HG03066 (cell line): ENCODE measurements at regions not wholly inside any gene's neighbourhood (a gene's known extent, or its start where the extent isn't known, plus 50 kb on each side); places are given as distances from the start of the nearest gene placed in this dataset.

Source experiments
- ATAC-seq: cut with Tn5 transposase; IDR thresholded peaks from one replicate; pipeline ENCODE4 v1.9.1; 2021; ENCODE audit warnings: low read depth; ENCODE audit not compliant: unreplicated experiment

DNA sequence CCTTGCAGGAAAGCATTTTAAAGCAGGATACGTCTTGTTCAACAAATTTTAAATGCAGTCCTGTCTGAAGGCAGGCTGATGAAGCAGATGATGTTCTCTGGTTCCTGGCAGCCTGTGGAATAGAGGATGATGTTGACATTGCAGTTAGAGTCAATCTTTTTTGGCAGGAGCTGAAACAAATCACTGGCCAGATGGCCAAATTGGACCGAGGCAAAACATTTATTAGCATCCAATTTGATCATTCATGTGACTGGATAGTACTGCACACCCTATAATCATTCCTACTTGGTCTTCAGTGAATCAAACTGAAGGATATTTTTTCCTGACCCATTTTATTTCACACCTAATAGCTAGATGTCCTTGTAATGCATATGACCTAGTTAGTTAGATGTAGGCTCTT is 172.2 kb upstream of the SLC10A2 start:
- no peak for ATAC-seq

DNA sequence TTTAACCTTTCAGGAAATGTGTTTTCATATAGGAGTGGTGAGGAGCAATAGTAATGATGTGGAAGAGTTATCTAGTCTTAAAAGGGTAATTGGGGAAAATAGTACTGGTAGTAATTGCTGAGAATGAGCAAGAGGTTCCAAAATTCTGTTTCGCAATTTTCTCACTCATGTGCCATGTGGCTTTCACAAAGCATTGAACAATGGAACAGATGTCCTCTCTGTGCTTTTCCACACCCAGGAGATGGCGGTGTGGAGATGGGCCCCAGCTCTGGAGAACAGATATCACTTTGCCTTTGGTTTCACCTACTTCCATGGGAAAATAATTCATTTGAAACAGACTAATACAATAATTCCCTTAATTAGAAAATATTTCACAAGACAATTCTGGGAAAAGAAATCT is 170.0 kb upstream of the SLC10A2 start:
- no peak for ATAC-seq

DNA sequence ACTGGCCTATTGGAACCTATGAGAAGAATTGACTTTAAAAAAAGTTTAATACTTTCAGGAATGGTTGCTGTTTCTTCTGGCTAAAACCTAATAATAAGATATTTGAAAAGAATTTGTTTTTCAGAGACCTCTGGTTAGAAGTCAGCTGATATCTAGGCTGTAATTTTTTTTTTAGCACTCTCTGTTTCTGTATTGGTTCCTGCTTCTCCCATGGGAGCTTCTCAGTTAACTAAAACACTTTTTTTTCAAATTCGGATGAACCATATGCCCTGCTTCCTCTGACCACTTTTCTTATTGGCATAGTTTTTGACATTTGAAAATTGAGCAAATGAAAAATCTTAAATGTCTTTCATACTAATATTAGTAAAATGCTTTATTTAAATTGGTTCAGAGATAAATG is 163.5 kb upstream of the SLC10A2 start:
- ATAC-seq = no peak

DNA sequence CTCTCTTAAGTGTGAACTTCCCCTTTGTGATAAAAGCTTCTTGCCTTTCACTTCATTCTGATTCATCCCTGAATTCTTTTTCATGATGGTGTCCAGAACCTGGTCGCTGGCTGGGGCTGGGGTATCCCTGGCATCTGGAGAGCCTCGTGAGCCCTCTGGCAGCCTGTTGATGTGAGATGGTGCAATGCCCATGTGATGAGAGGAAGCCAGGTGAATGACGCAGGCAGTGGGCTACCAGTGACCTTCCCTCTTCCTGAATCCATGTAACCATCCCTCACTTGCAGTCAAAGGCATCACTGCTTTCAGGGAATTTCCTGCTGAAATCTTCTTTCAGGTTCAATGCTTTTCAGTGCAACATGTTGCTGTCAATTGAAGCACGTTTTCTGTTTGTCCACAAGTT is 158.6 kb upstream of the SLC10A2 start:
- no peak for ATAC-seq

DNA sequence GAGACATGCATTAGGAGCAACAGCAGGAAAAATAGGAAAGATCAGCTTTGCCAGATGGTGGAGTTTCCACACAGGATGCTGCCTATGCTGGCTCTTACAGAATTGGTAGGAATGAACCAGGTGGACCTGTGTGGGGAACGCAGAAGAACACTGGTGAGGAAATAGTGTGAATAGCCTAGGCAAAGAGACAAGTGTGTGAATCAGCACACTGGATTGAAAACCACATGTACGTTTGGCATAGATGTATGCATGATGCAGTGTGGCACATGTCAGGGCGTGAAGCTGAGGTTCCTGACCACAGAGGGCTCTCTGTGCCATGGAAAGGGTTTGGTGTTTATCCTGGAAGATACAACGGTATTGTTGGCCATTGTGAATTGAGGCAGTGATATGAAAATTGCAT is 156.5 kb upstream of the SLC10A2 start:
- no peak for ATAC-seq

DNA sequence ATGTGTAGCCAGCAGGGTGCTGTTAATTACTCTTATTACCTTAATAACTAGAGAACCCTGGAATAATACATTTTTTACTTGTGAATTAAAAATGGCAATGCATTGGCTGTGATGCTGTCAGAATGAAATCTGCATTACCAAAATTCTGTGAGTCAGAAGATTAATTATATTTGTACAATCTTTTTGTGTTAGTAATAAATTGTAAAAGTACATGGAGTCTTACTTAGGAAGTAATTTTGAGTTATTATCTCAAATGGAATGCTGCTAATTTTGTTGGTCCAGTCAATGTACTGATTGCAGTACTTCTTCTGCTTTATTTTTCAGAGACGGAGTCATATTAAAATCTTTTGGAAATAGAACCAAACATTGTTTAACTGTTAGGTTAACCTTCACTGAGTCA is 152.0 kb upstream of the SLC10A2 start:
- ATAC-seq = no peak

DNA sequence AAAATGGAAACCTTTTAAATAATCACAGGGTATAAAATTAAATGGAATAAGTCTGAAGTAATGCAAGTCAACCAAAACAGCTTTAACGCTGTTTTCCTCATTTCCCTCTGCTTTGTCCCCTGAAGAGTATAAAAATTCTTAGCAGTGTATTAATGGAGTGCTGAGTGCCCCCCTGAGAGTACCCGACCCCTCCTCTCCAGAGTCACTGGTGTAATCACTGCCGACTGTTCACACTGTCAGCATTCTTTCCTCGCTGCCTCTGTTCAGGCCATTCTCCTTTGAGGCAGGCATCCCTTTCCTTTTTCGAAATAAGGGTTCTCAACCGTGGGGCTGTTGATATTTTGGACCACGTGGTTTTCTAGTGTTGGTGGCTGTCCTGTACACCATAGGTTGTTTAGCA is 146.9 kb upstream of the SLC10A2 start:
- ATAC-seq = no peak

DNA sequence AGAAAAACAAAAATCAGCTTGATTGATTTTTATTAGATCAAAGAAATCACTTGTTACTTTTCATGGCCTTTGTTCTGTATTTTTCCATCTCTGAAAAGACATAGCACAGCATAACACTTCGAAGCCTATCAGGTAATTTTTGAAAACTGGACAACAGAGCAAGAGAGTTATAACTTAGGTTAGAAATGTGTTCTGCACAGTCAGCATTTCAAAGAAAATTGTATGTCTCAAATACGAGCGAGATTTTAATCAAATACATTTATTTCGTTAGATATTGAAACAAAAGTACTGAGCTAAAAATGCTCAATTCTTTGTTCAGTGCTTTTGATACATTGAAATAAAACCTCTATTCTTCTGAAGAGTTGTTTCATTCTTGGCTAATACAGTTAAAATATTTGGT is 144.1 kb upstream of the SLC10A2 start:
- no peak for ATAC-seq

DNA sequence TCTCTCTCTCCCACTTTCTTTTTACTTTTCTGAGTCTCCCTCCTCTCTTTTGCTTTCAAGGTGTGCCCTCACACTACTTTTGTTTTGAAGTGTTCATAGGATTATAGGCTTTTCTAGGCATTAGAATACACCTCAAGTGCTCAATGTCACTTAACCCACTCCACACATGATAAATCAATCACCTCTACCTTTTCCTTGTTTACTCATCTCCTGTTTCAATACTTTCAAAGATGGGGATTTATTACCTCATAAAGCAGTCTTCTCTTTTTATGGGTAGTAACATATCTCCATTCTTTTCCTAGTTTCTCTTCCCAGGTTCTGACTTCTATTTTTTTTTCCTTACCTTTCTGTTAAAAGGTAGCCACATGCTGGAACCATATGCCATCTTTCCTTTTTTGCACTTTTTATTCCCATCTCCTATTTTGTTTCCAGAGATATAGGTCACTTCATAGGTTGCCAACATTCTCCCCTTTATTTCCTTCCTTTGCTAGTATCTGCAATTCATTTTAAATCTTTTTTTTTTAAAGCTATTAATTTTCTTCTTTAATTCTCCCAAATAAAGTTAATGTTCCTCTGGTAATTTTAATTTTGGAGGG is 137.6 kb upstream of the SLC10A2 start:
- no peak for ATAC-seq

DNA sequence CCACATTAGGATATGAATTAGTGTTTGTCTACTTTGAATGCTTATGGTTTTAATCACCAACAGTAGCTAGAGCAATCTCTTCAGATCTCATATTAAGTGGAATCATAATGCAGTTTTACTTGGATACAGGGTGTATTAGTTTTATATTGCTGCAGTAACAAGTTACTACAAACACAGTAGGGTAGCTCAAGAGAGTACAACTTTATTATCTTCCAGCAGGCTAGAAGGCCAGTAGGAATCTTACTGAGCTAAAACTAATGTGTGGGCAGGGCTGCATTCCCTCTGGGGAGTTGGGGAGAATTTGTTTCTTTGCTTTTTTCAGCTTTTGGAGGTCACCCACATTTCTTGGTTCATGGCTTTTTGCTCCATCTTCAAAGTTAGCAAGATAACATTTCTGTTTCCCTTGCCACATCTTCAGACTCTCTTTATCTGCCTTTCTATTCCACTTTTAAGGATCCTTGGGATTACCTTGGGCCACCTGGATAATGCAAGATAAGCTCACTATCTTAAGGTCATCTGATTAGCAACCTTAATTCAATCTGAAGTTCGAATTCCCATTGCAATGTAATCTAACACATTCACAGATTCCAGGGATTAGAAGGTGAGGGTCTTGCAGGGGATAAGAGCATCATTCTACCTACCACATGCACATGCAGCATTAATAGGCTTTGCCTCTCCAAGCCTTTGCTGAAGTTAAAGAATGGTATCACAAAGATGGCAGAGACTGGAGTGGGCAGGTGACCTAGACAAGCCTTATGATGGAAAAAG is 134.1 kb upstream of the SLC10A2 start:
- ATAC-seq = no peak

DNA sequence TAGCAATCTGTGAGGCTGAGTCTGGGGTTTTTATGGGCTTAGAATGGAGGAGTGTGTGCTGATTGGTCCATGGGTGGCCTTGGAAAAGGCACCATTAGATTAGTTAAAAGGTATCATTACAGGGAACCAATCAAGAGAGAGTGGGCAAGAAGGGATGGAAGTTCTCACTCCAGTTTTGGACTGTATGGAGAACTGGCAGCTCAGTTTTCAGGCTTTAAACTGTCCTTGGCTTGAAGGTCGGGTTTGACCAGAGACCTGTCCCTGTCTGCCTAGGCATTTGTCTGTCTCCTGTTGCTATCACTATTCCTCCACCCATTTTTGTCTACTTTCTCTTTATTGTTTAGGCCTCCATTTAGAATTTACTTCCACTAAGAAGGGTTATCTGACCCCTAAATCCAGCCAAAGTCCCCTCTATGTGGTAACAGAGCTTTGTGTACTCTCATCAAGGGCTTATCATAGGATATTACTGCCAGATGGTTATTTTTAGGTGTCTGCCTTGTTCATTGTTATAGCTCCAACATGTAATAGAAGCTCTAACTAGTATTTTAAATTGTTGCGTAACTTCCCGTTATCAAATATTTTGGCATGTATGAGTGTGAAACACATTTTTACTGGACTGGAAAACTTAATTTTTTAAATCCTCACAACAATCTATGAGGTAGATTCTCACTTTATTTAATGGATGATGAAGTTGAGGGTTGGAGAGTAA is 133.3 kb upstream of the SLC10A2 start:
- no peak for ATAC-seq

DNA sequence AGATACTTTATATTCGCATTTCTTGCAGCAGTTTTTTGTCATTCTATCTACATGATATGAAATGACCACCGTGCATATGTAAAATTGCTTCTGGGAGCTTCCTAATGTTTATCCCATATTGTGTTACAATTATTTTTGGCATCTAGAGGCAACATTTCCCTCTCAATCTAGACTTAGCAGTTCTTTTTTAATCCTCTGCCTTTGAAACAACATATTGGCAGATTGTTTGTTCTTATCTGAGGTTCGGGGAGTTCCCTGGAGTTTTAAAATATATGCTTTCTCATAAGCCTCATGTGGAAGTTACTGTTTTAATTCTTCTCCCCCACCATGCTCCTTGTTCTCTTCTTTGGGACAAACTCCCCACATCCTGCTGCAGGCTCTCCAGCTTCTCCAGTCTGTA is 130.1 kb upstream of the SLC10A2 start:
- no peak for ATAC-seq

DNA sequence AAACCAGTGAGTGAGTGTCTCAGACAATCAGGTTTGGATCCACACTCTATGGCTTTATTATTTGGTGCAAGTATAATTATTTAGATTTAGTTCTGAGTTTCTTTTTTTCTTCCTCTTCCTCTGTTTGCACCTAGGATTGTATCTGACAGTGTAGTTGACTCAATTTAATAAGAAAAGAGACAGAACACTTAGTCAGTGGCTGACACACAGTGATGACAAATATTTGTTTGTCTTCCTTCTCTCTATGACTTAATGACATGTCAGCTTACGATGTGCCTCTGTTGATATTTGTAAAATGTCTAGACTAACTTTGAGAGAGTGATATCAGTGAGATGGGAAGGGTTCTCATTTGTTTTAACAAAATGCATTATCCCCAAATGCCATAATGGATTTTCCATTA is 129.5 kb upstream of the SLC10A2 start:
- no peak for ATAC-seq

DNA sequence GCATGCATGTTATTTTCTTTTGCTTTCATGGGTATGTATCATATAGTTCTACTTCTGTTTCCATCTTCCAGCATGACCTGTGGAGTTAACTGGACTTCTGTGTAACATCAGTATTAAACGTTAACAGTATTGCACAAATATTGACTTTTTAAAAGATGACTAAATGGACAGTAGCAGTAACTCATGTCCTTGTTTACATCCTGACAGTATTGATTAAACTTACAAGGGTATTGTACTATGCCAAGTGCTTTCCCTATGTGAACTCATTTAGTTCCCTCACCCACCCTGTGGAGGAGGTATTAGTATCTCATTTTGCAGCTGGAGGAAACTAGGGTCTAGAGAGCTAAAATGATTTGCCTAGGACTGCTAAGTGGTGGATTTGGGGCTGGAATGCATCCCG is 128.7 kb upstream of the SLC10A2 start:
- ATAC-seq = no peak

DNA sequence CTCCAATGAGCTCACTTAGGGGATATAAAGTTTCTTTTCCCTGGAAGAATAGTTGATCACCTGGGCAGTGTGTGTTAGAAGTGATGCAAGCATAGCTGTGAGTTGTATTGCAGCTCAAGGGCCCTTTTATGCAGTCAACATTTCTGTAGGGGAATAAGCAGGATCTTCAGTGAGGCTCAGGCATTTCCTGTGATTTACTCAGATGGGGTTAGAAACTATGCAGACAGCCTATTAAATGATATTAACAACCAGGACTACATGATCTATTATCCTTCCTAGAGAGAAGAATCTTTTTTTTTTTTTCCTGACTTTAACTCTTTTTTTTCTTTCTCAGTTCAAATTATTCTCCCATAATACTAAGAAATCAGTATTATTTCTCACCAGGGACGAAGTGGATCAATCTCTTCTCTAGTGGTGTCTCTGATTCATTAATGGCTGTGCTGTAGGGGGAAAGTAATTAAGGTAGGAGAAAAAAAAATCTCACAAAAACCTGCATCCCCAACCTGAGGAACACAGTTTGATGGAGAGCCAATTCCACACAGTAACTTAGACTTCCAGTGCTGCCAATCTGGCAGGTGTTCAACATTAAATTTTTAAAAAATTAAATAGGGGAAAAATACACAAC is 126.4 kb upstream of the SLC10A2 start:
- ATAC-seq = no peak

DNA sequence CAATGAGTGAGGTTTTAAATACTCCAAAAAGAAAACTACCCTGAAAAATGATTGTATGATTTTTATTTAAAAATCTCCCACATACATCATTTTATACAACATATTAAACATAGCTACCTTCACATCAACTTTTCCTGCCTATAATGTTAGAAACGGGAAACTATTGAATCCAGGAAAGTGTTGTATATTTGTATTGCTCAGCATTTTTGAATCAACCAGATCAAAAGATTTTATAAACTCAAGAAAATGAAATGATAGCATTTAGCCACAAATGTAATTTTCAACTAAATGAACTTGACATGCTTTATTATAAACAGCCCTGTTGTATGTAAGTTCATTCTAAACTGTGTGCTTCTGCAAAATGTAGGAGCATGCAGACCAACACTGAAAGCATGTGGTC is 124.6 kb upstream of the SLC10A2 start:
- ATAC-seq = no peak

DNA sequence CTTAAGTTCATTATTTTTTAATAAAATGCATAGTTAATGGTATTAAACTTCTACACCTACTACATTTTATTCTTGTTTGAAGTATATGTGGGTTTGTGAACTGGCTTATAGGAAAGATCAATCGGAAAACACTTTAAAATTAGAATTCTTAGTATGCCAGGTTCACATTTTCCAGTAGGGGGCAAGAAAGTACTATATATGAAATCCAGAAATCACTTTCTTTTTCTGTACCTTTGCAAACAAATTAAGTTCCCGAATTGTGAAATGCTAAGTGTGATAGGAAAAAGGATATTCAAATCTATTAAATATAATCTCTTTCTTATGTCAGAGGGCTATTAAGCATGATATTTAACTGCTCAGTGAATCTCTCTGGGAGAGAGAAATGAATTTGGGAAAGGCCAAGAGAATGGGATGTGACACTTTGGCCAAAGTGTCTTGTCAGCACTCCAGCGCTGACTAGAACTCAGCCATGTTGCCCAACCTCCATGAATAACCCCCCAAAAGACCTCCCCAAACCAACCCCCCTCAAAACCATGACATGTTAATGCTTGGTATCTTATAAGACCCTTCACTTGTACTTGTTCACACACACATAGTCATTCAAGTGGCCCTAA is 122.6 kb upstream of the SLC10A2 start:
- no peak for ATAC-seq

DNA sequence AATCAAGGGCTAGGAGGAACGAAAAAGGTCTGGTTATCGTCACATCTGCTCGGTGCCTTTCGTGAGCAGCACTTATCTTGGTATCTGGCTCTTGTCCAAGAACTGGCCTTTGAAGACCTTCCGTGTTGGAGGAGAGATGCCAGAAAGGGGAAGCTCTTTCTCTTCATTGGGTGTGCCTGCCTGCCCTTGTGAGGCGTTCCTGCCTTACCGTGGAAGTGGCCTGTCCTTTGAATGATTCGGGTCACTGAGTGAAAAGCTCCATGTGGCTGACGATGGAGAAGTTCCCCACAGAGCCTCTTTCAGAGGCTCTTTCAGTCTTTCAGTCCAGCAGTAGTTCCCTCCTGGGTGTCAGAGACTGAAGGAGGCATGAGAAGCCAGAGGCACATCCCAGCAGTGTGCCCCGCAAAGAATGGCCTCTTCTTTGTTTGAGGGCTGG is 121.5 kb upstream of the SLC10A2 start:
- ATAC-seq = no peak

DNA sequence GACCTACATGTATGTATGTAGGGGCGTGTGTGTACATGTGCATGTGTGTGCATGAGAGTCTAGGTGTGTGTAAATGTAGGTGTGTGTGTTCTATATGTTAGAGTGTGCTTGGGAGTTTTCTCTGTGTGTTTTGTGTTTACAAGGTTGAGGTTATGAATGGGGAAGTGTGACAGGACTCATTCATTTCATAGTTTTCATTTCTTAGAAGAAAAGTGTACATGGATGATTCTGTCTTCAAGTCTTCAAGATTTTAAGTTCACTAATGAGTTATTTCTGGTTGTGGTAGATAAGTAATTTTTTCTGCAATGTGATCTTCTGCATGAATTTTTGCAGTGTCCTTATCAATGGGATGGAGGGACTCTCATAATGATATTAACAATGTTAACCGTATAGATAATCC is 118.2 kb upstream of the SLC10A2 start:
- ATAC-seq = peak; percentile 54

DNA sequence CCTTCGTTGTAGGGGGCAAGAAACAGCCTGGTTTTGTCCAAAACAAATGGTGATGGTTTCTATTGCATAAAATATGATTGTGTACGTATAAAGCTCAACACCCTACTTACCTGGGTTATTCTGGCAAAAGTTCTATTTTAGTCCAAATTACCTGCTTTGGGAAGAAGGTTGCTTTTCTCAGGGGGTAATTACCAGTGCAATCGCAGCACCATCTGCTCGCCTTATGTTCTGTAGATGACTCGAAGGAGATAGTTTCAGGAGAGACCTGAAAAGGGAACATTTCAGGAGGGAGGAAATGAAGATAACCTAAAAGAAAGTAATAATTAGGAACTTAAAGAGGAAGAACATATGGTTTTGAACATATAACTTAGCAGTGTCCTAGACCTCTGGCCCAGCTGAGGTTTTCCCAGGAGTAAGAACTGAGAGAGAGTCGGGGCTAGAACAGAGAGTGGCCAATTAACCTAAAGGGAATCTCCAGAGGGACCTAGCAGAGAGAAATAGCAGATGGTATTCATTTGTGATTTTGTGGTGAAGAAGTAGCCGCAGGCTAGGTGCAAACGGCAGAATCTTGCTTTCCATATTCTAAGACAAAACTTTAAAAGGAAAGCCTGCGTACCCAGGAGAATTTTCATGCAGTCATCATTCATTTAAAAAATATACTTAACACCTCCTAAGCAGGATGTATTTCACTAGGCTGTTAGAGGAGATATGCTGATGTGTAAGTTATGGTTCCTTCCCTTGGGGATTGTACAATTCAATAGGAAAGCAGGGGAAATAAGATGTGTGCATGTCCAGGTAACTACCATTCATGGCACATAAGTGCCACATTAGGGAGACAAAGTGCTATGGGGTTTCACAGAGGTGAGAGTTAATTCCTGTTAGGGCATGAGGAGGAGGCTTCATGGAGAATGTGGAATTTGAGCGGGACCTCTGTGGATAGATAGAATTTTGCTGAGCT is 113.0 kb upstream of the SLC10A2 start:
- no peak for ATAC-seq
